MG63 (cell line): ENCODE measurements at regions not wholly inside any gene's neighbourhood (a gene's known extent, or its start where the extent isn't known, plus 50 kb on each side); places are given as distances from the start of the nearest gene placed in this dataset.

Experiments
- DNase-seq: peaks from one replicate; pipeline ENCODE4 v3.0.0-alpha.2; 2020
- H3K27me3 ChIP-seq: fragments of 250-450 bp; sonication (Bioruptor Pico); 2 replicates; pipeline ENCODE4 v1.5.1; 2020; ENCODE audit warnings: mild to moderate bottlenecking, moderate library complexity
- H3K36me3 ChIP-seq: fragments of 250-450 bp; sonication (Bioruptor Pico); 2 replicates; pipeline ENCODE4 v1.5.1; 2020; ENCODE audit warnings: mild to moderate bottlenecking, moderate library complexity
- H3K4me3 ChIP-seq: fragments of 250-450 bp; sonication (Bioruptor Pico); 2 replicates; pipeline ENCODE4 v1.5.1; 2020; ENCODE audit warnings: mild to moderate bottlenecking, moderate library complexity
- H3K9me3 ChIP-seq: fragments of 250-450 bp; sonication (Bioruptor Pico); 2 replicates; pipeline ENCODE4 v1.5.1; 2020; ENCODE audit warnings: mild to moderate bottlenecking, moderate library complexity

GRCh38 chr16:35186045-35186759, 1726.8 kb downstream of the TP53TG3F start:
- Histone ChIP-seq H3K9me3 (no peaks in the 10 kb centered on the region), H3K4me3 (no peak overlapping the region), H3K27me3 (no peaks in the 10 kb centered on the region), H3K36me3 (no peaks in the 10 kb centered on the region)
- DNase-seq = no peak

- no peaks in the 10 kb centered on the region for H3K9me3 ChIP-seq
- H3K27me3 ChIP-seq = no peaks in the 10 kb centered on the region
- H3K4me3 ChIP-seq = no peak overlapping the region
- no peak for DNase-seq
- no peaks in the 10 kb centered on the region for H3K36me3 ChIP-seq
Measured at GRCh38 chr16:35187665-35188225, 1728.3 kb downstream of the TP53TG3F start.

GRCh38 chr16:35188288-35189155, 1729.1 kb downstream of the TP53TG3F start:
- no peaks in the 10 kb centered on the region for H3K27me3 ChIP-seq
- DNase-seq = peak; percentile 18
- no peaks in the 10 kb centered on the region for H3K9me3 ChIP-seq
- no peaks in the 10 kb centered on the region for H3K36me3 ChIP-seq
- no peak overlapping the region for H3K4me3 ChIP-seq

- DNase-seq = no peak
- H3K4me3 ChIP-seq = no peak overlapping the region
Measured at GRCh38 chr16:35192993-35193392, 1733.6 kb downstream of the TP53TG3F start.

GRCh38 chr16:35193956-35194355, 1734.5 kb downstream of the TP53TG3F start:
- no peak overlapping the region for H3K4me3 ChIP-seq
- no peaks in the 10 kb centered on the region for H3K9me3 ChIP-seq
- DNase-seq = no peak

More at GRCh38 chr16:35192993-35193392, 1733.6 kb downstream of the TP53TG3F start:
- no peaks in the 10 kb centered on the region for H3K27me3 ChIP-seq
- no peaks in the 10 kb centered on the region for H3K9me3 ChIP-seq
- no peaks in the 10 kb centered on the region for H3K36me3 ChIP-seq

GRCh38 chr16:35194681-35195080, 1735.3 kb downstream of the TP53TG3F start:
- no peaks in the 10 kb centered on the region for H3K27me3 ChIP-seq
- no peak overlapping the region for H3K4me3 ChIP-seq
- H3K9me3 ChIP-seq = no peaks in the 10 kb centered on the region
- H3K36me3 ChIP-seq = no peaks in the 10 kb centered on the region
- no peak for DNase-seq

More at GRCh38 chr16:35193956-35194355, 1734.5 kb downstream of the TP53TG3F start:
- H3K27me3 ChIP-seq = no peaks in the 10 kb centered on the region
- H3K36me3 ChIP-seq = no peaks in the 10 kb centered on the region

- DNase-seq = no peak
- H3K36me3 ChIP-seq = no peaks in the 10 kb centered on the region
- H3K27me3 ChIP-seq = no peaks in the 10 kb centered on the region
- H3K4me3 ChIP-seq = no peak overlapping the region
- no peaks in the 10 kb centered on the region for H3K9me3 ChIP-seq
Measured at GRCh38 chr16:35195173-35195863, 1735.9 kb downstream of the TP53TG3F start.

GRCh38 chr16:35195864-35196216, 1736.4 kb downstream of the TP53TG3F start:
- Histone ChIP-seq H3K9me3 (no peaks in the 10 kb centered on the region), H3K4me3 (no peak overlapping the region), H3K27me3 (no peaks in the 10 kb centered on the region), H3K36me3 (no peaks in the 10 kb centered on the region)
- DNase-seq = no peak

GRCh38 chr16:35196313-35196712, 1736.9 kb downstream of the TP53TG3F start:
- DNase-seq = no peak
- no peaks in the 10 kb centered on the region for H3K36me3 ChIP-seq
- H3K9me3 ChIP-seq = no peaks in the 10 kb centered on the region
- H3K4me3 ChIP-seq = no peak overlapping the region
- H3K27me3 ChIP-seq = no peaks in the 10 kb centered on the region

- Histone ChIP-seq H3K4me3 (no peak overlapping the region), H3K9me3 (no peaks in the 10 kb centered on the region), H3K27me3 (no peaks in the 10 kb centered on the region), H3K36me3 (no peaks in the 10 kb centered on the region)
- no peak for DNase-seq
Measured at GRCh38 chr16:35197656-35198055, 1738.2 kb downstream of the TP53TG3F start.

GRCh38 chr16:35198223-35199199, 1739.1 kb downstream of the TP53TG3F start:
- no peaks in the 10 kb centered on the region for H3K9me3 ChIP-seq
- no peak for DNase-seq
- H3K27me3 ChIP-seq = no peaks in the 10 kb centered on the region
- no peak overlapping the region for H3K4me3 ChIP-seq
- no peaks in the 10 kb centered on the region for H3K36me3 ChIP-seq

GRCh38 chr16:35200662-35201061, 1741.2 kb downstream of the TP53TG3F start:
- H3K36me3 ChIP-seq = no peaks in the 10 kb centered on the region
- no peaks in the 10 kb centered on the region for H3K9me3 ChIP-seq
- no peak for DNase-seq
- H3K27me3 ChIP-seq = no peaks in the 10 kb centered on the region
- H3K4me3 ChIP-seq = no peak overlapping the region

GRCh38 chr16:35201151-35201550, 1741.7 kb downstream of the TP53TG3F start:
- no peak for DNase-seq
- Histone ChIP-seq H3K36me3 (no peaks in the 10 kb centered on the region), H3K9me3 (no peaks in the 10 kb centered on the region), H3K27me3 (no peaks in the 10 kb centered on the region), H3K4me3 (no peak overlapping the region)

GRCh38 chr16:35203636-35204035, 1744.2 kb downstream of the TP53TG3F start:
- no peaks in the 10 kb centered on the region for H3K9me3 ChIP-seq
- no peaks in the 10 kb centered on the region for H3K36me3 ChIP-seq
- no peak overlapping the region for H3K4me3 ChIP-seq
- DNase-seq = no peak
- no peaks in the 10 kb centered on the region for H3K27me3 ChIP-seq

GRCh38 chr16:35207059-35207999, 1747.9 kb downstream of the TP53TG3F start:
- Histone ChIP-seq H3K4me3 (no peak overlapping the region), H3K36me3 (no peaks in the 10 kb centered on the region), H3K9me3 (no peaks in the 10 kb centered on the region), H3K27me3 (no peaks in the 10 kb centered on the region)
- DNase-seq = no peak
